AG09319 (cell line): ENCODE measurements at regions not wholly inside any gene's neighbourhood (a gene's known extent, or its start where the extent isn't known, plus 50 kb on each side); places are given as distances from the start of the nearest gene placed in this dataset.

ENCODE experiments used
- DNase-seq: peaks from one replicate; pipeline ENCODE4 v3.0.0-alpha.2; 2010; ENCODE audit warnings: low read depth; ENCODE audit errors: extremely low read depth
- TF ChIP-seq, protein P1 (sequence below): IDR thresholded peaks from 2 replicates; pipeline ENCODE4 v1.5.1; 2011; ENCODE audit warnings: low read depth, mild to moderate bottlenecking, inconsistent platforms, low read length, moderate library complexity

DNA sequence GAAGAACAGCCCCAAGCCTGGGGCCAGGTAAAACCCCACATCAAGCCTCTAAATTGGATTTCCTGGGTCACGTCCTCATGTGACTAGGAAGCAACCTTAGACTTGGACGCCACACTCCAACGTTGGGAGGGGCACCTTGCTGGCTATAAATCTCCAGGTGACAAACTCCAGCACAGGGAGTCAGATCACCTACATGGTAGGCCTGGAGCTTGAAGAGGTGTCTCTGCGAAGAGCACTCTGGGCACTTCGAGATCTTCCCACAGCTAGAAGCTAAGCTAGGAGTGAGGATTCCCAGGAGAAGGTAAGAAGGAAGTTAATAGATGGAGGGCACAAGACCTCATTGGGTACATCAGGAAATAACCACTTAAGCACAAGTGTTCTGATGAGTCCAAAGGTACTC, 77.1 kb upstream of the GNAZ start:
- no peak for DNase-seq
- TF ChIP-seq, protein P1, sequence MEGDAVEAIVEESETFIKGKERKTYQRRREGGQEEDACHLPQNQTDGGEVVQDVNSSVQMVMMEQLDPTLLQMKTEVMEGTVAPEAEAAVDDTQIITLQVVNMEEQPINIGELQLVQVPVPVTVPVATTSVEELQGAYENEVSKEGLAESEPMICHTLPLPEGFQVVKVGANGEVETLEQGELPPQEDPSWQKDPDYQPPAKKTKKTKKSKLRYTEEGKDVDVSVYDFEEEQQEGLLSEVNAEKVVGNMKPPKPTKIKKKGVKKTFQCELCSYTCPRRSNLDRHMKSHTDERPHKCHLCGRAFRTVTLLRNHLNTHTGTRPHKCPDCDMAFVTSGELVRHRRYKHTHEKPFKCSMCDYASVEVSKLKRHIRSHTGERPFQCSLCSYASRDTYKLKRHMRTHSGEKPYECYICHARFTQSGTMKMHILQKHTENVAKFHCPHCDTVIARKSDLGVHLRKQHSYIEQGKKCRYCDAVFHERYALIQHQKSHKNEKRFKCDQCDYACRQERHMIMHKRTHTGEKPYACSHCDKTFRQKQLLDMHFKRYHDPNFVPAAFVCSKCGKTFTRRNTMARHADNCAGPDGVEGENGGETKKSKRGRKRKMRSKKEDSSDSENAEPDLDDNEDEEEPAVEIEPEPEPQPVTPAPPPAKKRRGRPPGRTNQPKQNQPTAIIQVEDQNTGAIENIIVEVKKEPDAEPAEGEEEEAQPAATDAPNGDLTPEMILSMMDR, result no peak

DNA sequence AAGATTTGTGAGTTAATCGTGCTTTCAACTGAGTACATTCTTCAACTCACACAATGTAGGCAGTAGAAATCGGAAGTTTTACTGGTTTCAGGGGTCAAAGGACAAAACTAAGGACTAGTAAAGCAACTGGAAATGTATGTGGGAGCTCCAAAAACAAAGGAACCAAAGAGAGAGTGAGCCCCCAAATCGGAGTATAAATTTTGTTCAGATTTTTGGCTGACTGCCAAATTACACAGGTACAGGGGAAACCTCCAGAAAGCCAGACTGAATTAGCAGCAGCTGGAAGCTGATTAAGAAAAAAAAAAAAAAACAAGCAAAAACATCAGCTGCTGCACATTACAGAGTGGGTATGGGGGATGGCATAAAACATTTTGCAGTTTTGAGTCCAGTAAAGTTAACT, 75.2 kb upstream of the GNAZ start:
- DNase-seq, result no peak
- TF ChIP-seq, protein P1, result no peak

DNA sequence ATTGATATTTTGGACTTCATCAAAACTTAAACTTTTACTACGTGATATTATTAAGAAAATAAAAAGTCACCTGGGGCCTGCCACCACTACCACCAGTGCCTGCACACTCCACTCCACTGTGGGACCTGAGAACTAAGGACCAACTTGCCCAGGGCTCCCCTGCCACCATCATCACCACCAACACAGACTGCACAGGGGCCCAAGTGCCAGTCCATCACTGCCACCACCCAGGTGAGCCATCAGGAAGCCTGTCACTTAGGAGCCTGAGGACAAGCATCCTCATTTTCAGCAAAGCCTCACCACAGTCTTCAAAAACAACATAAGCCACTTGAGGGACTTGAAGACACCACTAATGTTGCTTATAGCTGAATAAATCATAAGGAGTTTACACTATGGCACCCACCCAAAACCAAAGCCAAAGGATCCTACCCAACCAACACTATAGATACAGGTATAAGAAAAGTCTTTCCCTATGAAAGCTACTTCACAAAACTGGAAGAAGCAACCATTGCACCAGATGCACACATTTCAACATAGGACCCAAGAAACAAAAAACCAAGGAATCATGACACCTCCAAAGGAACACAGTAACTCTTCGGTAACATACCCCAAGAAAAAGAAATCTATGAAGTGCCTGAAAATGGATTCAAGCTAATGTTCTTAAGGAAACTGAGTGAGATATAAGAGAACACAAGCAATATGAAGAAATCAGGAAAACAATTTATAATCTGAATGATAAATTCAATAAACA, 73.6 kb upstream of the GNAZ start:
- no peak for DNase-seq
- TF ChIP-seq, protein P1, result no peak

DNA sequence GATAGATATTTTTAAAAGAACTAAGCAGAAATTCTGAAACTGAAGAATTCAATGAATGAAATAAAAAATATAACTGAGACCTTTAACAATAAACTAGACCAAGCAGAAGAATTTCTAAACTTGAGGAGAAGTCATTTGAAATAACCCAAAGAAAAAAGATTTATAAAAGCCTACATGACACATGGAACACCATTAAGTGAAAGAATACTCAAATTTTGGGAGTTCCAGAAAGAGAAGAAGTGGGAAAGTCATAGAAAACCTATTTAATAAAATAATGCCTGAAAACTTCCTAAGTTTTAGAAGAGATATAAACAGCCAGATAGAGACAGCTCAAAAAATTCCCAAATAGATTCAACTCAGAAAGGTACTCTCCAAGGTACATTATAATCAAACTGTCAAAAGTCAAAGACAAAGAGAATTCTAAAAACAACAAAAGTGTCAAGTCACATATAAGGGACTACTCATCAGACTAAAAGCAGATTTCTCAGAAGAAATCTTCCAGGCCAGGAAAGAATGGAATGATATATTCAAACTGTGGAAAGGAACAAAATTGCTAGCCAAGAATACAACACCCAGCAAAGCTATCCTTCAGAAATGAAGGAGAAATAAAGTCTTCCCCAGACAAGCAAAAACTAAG, 72.9 kb upstream of the GNAZ start:
- no peak for DNase-seq
- TF ChIP-seq, protein P1, result no peak

DNA sequence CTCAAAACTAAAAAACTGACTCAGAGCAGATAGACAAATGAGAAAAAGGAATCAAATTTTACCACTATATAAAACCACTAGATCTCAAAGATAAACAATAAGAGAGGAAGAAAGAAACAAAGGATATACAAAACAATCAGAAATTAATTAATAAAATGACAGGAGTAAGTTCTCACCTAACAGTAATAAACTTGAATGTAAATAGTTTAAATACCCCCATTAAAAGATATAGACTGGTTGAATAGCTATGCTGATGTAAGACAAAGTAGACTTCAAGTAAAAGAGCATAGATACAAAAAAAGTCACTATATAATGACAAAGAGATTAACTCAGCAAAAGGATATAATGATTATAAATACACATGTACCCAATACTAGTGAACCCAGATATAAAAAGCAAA, 72.3 kb upstream of the GNAZ start:
- no peak for DNase-seq
- TF ChIP-seq, protein P1, result no peak

DNA sequence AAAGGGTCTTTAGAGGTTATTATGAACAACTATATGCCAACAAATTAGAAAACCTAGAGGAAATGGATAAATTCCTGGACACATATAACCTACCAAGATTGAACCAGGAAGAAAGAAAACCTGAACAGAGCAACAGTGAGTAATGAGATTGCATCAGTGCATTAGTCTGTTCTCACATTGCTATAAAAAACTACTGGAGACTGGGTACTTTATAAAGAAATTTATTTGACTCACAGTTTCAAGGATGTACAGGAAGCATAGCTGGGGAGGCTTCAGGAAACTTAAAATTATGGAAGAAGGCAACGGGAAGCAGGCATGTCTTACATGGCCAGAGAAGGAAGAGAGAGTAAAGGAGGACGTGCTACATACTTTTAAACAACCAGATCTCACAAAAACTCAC, 70.8 kb upstream of the GNAZ start:
- TF ChIP-seq, protein P1, result no peak
- no peak for DNase-seq

DNA sequence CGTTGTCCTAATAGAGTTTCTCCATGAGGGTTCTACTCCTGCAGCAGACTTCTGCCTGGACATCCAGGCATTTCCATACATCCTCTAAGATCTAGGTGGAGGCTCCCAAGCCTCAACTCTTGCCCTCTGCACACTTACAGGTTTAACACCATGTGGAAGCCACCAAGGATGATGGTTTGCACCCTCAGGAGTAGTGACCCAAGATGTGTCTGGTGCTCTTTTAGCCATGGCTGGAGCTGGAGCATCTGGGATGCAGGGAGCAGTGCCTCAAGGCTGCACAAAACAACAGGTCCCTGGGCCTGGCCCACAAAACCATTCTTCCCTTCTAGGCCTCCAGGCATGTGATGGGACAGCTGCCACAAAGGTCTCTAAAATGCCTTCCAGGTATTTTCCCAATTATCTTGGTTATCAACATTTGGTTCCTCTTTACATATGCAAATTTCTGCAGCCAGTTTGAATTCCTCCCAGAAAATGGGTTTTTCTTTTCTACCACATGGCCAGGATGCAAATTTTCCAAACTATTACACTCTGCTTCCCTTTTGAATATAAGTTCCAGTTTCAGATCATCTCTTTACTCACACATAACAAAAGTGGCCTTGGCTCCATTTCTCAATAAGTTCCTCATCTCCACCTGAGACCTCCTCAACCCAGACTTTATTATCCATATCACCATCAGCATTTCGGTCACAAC, 69.5 kb upstream of the GNAZ start:
- TF ChIP-seq, protein P1, result no peak
- no peak for DNase-seq
